Prostate gland (tissue), 2 donors: ENCODE measurements at regions not wholly inside any gene's neighbourhood (a gene's known extent, or its start where the extent isn't known, plus 50 kb on each side); places are given as distances from the start of the nearest gene placed in this dataset.

Experiments used
- DNase-seq: peaks from one replicate; pipeline ENCODE4 v3.0.0-alpha.2; 2019; ENCODE audit warnings: low spot score
- H3K27ac ChIP-seq, 2 donors: fragments of 200-600 bp; sonication (generic); 2 replicates each; pipeline ENCODE4 v1.5.1; 2017 to 2019
- H3K27me3 ChIP-seq: fragments of 200-600 bp; sonication (generic); replicated peaks from 2 replicates; pipeline ENCODE4 v1.5.1; 2019; ENCODE audit not compliant: insufficient read depth
- H3K36me3 ChIP-seq, 2 donors: fragments of 200-600 bp; sonication (generic); 1 replicate in 1 of 2; 2 replicates in 1 of 2; pipeline versions ENCODE4 v1.5.1 to v1.8.1; 2017 to 2019
- H3K4me1 ChIP-seq: fragments of 200-600 bp; sonication (generic); replicated peaks from 2 replicates; pipeline ENCODE4 v1.5.1; 2019
- H3K4me3 ChIP-seq, 2 donors: fragments of 200-600 bp; sonication (generic); 2 replicates each; pipeline ENCODE4 v1.5.1; 2017 to 2019
- H3K9me3 ChIP-seq: fragments of 200-600 bp; sonication (generic); 2 replicates; pipeline ENCODE4 v1.5.1; 2017
- POLR2A ChIP-seq: fragments of 450-650 bp; IDR thresholded peaks from one replicate; pipeline ENCODE4 v1.6.1; 2016; ENCODE audit warnings: antibody characterized with exemption, mild to moderate bottlenecking
- POLR2AphosphoS5 ChIP-seq: sonication (generic); formaldehyde crosslinking; IDR thresholded peaks from one replicate; pipeline ENCODE4 v1.6.1; 2017; ENCODE audit warnings: antibody characterized with exemption
- WGBS: methylation state at CpG from one replicate; pipeline ENCODE4 v1.1.5; 2018; 5-methylcytosine and 5-hydroxymethylcytosine counted together
- intact Hi-C: fragments of 100-400 bp; cut with DNase I; formaldehyde crosslinking; loops from one replicate; pipeline ENCODE4 v1.14.2; 2022
- TF ChIP-seq, protein P1 (sequence below), 4 experiments: fragments of 200-600 bp in 2 of 4; fragments of 450-650 bp in 2 of 4; sonication (generic) in 2 of 4; IDR thresholded peaks; 1 replicate in 3 of 4; 2 replicates in 1 of 4; pipeline ENCODE4 v1.5.1; 2016 to 2019; ENCODE audit warnings: antibody characterized with exemption in 4 of 4, mild to moderate bottlenecking in 2 of 4, moderate library complexity in 2 of 4

DNA sequence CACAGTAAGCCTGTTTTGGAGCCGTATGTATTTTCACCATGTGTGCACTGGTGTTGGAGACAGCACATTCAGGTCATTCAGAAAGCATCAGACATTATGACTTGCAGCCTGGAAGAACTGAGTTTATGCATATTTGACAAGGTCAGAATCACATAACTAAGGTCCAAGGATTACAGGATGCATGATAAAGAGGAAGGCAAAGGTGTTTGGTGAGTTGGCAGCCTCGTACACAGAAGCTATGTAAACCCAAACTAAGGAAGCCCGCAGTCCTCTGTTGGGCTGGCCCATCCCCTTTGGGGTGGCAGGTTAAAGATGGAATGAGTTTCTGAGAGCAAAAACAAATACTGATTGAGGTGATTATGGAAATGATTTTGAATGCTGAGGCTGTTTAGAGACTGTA, 218.4 kb downstream of the KTN1 start:
- WGBS, result 88% methylated on average over 3 of the region's 3 CpGs
- no peak for DNase-seq
- Histone ChIP-seq H3K9me3 (no peaks in the 10 kb centered on the region), H3K27me3 (no peaks in the 10 kb centered on the region), H3K4me3 (no peak overlapping the region), H3K4me1 (no peaks in the 10 kb centered on the region), H3K27ac (no peak overlapping the region), H3K36me3 (no peaks in the 10 kb centered on the region)
- TF ChIP-seq, protein P1, sequence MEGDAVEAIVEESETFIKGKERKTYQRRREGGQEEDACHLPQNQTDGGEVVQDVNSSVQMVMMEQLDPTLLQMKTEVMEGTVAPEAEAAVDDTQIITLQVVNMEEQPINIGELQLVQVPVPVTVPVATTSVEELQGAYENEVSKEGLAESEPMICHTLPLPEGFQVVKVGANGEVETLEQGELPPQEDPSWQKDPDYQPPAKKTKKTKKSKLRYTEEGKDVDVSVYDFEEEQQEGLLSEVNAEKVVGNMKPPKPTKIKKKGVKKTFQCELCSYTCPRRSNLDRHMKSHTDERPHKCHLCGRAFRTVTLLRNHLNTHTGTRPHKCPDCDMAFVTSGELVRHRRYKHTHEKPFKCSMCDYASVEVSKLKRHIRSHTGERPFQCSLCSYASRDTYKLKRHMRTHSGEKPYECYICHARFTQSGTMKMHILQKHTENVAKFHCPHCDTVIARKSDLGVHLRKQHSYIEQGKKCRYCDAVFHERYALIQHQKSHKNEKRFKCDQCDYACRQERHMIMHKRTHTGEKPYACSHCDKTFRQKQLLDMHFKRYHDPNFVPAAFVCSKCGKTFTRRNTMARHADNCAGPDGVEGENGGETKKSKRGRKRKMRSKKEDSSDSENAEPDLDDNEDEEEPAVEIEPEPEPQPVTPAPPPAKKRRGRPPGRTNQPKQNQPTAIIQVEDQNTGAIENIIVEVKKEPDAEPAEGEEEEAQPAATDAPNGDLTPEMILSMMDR (IDR thresholded peaks at IDR 0.05), result no peak
- TF ChIP-seq POLR2A (no peak), POLR2AphosphoS5 (no peak)
- intact Hi-C loops, result no loop called here

DNA sequence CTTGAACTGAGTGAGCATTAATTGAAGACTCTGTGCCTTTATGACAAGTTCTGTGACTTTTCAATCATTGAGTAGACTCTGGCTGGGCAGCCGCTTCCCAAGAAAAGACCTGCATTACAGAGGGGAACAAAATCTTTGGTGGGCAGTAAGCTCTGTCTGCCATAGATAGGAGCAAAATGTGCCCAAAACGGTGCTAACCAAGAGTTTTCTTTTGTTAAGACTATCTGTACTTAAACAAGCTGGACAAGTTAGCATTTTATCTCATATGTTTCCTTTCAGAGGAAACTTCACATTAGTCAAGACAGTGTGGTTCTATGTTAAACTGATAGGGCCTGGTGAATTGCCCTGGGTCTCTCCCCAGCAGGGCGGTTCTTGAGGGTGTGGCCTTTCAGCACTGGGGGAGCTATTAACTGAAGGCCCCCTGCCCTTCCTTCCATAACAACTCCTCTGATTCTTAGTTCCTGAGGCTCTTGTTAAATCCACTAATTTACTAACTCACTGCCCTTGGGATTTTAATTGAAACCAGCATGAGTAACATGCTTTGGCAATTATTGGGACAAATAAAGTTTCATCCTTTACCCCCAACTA, 219.6 kb downstream of the KTN1 start:
- H3K9me3 ChIP-seq, result no peaks in the 10 kb centered on the region
- H3K27ac ChIP-seq, result no peak overlapping the region
- 70% methylated on average over 3 of the region's 3 CpGs for WGBS
- H3K27me3 ChIP-seq, result no peaks in the 10 kb centered on the region
- no peak for TF ChIP-seq POLR2AphosphoS5
- TF ChIP-seq, protein P1 (IDR thresholded peaks at IDR 0.05), result no peak
- TF ChIP-seq POLR2A, result no peak
- no peaks in the 10 kb centered on the region for H3K4me1 ChIP-seq
- intact Hi-C loops, result no loop called here
- no peak overlapping the region for H3K4me3 ChIP-seq
- DNase-seq, result no peak
- no peaks in the 10 kb centered on the region for H3K36me3 ChIP-seq

DNA sequence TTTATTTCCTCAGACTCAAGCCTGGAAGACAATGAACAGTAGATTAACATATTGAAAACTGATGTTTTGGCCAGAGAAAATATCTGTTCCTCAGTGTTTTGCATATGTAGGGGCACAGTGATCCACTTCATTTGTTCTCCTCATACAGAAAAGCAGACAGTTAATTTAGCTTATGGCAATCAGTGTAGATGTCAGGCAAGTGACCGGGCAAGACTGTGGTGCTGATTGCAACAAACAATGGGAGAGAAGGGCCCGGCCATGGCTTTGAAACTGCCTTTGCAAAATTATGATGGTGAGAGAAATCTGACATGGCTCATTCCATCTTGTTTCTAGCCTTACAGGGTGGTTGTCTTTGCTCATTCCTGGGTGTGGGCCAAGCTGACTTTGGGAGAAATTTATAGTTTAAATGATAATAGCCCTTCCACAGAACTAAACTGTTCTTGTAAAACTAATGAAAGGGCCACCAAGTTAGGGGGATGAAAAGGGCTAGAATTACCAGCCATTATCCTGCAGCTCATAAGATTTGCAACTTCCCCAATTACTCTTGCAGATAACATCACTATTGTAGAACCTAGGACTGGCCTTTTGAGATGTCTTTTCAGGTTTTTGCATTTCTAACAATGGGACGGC, 220.3 kb downstream of the KTN1 start:
- H3K27me3 ChIP-seq, result no peaks in the 10 kb centered on the region
- DNase-seq, result no peak
- H3K9me3 ChIP-seq, result no peaks in the 10 kb centered on the region
- no peak overlapping the region for H3K4me3 ChIP-seq
- H3K36me3 ChIP-seq, result no peaks in the 10 kb centered on the region
- 60% methylated on average over 3 of the region's 3 CpGs for WGBS
- intact Hi-C loops, result no loop called here
- H3K27ac ChIP-seq, result no peak overlapping the region
- TF ChIP-seq POLR2AphosphoS5 (no peak), POLR2A (no peak)
- TF ChIP-seq, protein P1 (IDR thresholded peaks at IDR 0.05), result no peak
- H3K4me1 ChIP-seq, result no peaks in the 10 kb centered on the region

DNA sequence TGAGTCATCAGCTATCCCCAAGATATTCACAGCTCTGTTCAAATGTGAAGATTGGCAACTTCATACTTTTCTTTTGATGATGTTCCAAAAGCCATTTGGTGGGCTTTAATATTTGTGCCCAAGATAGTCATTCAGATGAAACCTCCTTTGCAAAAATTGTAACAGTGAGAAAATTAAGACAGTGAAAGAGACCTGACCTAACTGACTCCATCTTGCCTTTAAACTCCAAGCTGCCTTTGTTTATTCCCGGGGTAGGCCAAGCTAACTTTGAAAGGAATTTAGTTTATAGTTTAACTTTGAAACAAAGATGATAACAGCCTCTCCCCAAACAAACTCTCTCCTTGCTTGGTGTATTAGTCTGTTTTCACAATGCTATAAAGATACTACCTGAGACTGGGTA, 221.1 kb downstream of the KTN1 start:
- intact Hi-C loops, result no loop called here
- Histone ChIP-seq H3K4me1 (no peaks in the 10 kb centered on the region), H3K36me3 (no peaks in the 10 kb centered on the region), H3K27ac (no peak overlapping the region), H3K27me3 (no peaks in the 10 kb centered on the region), H3K9me3 (no peaks in the 10 kb centered on the region), H3K4me3 (no peak overlapping the region)
- no peak for DNase-seq
- TF ChIP-seq, protein P1 (IDR thresholded peaks at IDR 0.05), result no peak
- TF ChIP-seq POLR2AphosphoS5 (no peak), POLR2A (no peak)
- 0% methylated on average over 1 of the region's 1 CpG for WGBS
